SK-N-MC (cell line): ENCODE measurements at regions not wholly inside any gene's neighbourhood (a gene's known extent, or its start where the extent isn't known, plus 50 kb on each side); places are given as distances from the start of the nearest gene placed in this dataset.
"Not testable (repeated sequence)": the region's sequence is repeated elsewhere in the genome, so short reads cannot be mapped to it uniquely, and the experiment has no call there.

Experiments
- DNase-seq: peaks from one replicate; pipeline ENCODE4 v3.0.0-alpha.2; 2011; ENCODE audit warnings: low read depth, low spot score
- H3K27ac ChIP-seq: fragments of 200-600 bp; sonication (generic); 2 replicates; pipeline ENCODE4 v1.5.1; 2016; ENCODE audit warnings: mixed run types
- H3K36me3 ChIP-seq: fragments of 200-600 bp; sonication (generic); 2 replicates; pipeline ENCODE4 v1.6.1; 2017; ENCODE audit warnings: antibody characterized with exemption, low read length, mixed read lengths; ENCODE audit not compliant: insufficient read depth
- H3K4me3 ChIP-seq: fragments of 200-600 bp; sonication (generic); 2 replicates; pipeline ENCODE4 v1.5.1; 2016
- H3K9ac ChIP-seq: fragments of 200-600 bp; sonication (generic); 2 replicates; pipeline ENCODE4 v1.8.0; 2017; ENCODE audit warnings: mixed run types, mixed read lengths; ENCODE audit not compliant: insufficient read length
- H3K9me3 ChIP-seq: fragments of 200-600 bp; sonication (generic); 2 replicates; pipeline ENCODE4 v1.6.1; 2017; ENCODE audit warnings: low read depth, mild to moderate bottlenecking, antibody characterized with exemption, low read length, moderate library complexity, mixed read lengths
- EZH2 ChIP-seq: fragments of 200-600 bp; sonication (generic); IDR thresholded peaks from one replicate; pipeline ENCODE4 v1.6.1; 2017; ENCODE audit warnings: antibody characterized with exemption
- FOXP2 ChIP-seq: optimal IDR thresholded peaks from 2 replicates; pipeline ENCODE3; 2011; ENCODE audit warnings: mild to moderate bottlenecking, moderate library complexity; ENCODE audit not compliant: insufficient read depth; ENCODE audit errors: extremely low read length, control extremely low read depth
- POLR2AphosphoS5 ChIP-seq: IDR thresholded peaks from 2 replicates; pipeline ENCODE4 v1.6.1; 2012; ENCODE audit warnings: mild to moderate bottlenecking, low read depth, low read length, borderline replicate concordance

- TF ChIP-seq EZH2 (no peak), FOXP2 (no peak), POLR2AphosphoS5 (no peak)
- no peak overlapping the region for H3K4me3 ChIP-seq
- no peaks in the 10 kb centered on the region for H3K36me3 ChIP-seq
- H3K9ac ChIP-seq = no peak overlapping the region
- no peak for DNase-seq
- no peaks in the 10 kb centered on the region for H3K9me3 ChIP-seq
- no peak overlapping the region for H3K27ac ChIP-seq
Measured at GRCh38 chr4:189850239-189850856, 90.3 kb upstream of the FRG1 start.

GRCh38 chr4:189858435-189858834 lies 82.2 kb upstream of the FRG1 start:
- Histone ChIP-seq H3K36me3 (no peaks in the 10 kb centered on the region), H3K27ac (no peak overlapping the region), H3K4me3 (no peak overlapping the region), H3K9ac (no peak overlapping the region), H3K9me3 (no peaks in the 10 kb centered on the region)
- TF ChIP-seq POLR2AphosphoS5 (no peak), EZH2 (no peak), FOXP2 (no peak)
- no peak for DNase-seq

- no peak overlapping the region for H3K27ac ChIP-seq
- DNase-seq = no peak
- H3K4me3 ChIP-seq = no peak overlapping the region
- no peaks in the 10 kb centered on the region for H3K36me3 ChIP-seq
- TF ChIP-seq POLR2AphosphoS5 = no peak
- no peak for TF ChIP-seq EZH2
- TF ChIP-seq FOXP2 = no peak
- no peak overlapping the region for H3K9ac ChIP-seq
- no peaks in the 10 kb centered on the region for H3K9me3 ChIP-seq
Measured at GRCh38 chr4:189861101-189861500, 79.6 kb upstream of the FRG1 start.

- no peaks in the 10 kb centered on the region for H3K9me3 ChIP-seq
- no peak overlapping the region for H3K9ac ChIP-seq
- H3K4me3 ChIP-seq = no peak overlapping the region
- H3K27ac ChIP-seq = no peak overlapping the region
- TF ChIP-seq EZH2 = no peak
- TF ChIP-seq FOXP2 = no peak
- TF ChIP-seq POLR2AphosphoS5 = no peak
- DNase-seq = no peak
- H3K36me3 ChIP-seq = no peaks in the 10 kb centered on the region
Measured at GRCh38 chr4:189869236-189869635, 71.4 kb upstream of the FRG1 start.

- H3K4me3 ChIP-seq = no peak overlapping the region
- H3K27ac ChIP-seq = no peak overlapping the region
- H3K9ac ChIP-seq = no peak overlapping the region
- DNase-seq = no peak
- TF ChIP-seq EZH2 (no peak), FOXP2 (no peak), POLR2AphosphoS5 (no peak)
- H3K9me3 ChIP-seq = no peaks in the 10 kb centered on the region
- H3K36me3 ChIP-seq = no peaks in the 10 kb centered on the region
Measured at GRCh38 chr4:189870511-189871234, 70.0 kb upstream of the FRG1 start.

GRCh38 chr4:189874591-189874990 lies 66.1 kb upstream of the FRG1 start:
- no peak for DNase-seq
- H3K9ac ChIP-seq = no peak overlapping the region
- TF ChIP-seq POLR2AphosphoS5 = no peak
- no peak for TF ChIP-seq FOXP2
- no peak for TF ChIP-seq EZH2
- no peak overlapping the region for H3K4me3 ChIP-seq
- no peak overlapping the region for H3K27ac ChIP-seq
- no peaks in the 10 kb centered on the region for H3K36me3 ChIP-seq
- H3K9me3 ChIP-seq = no peaks in the 10 kb centered on the region

GRCh38 chr4:189881190-189881589 lies 59.5 kb upstream of the FRG1 start:
- not testable (repeated sequence) for H3K27ac ChIP-seq, H3K9me3 ChIP-seq, H3K9ac ChIP-seq, DNase-seq, H3K36me3 ChIP-seq, H3K4me3 ChIP-seq

- H3K36me3 ChIP-seq, H3K27ac ChIP-seq, H3K9ac ChIP-seq, DNase-seq, H3K9me3 ChIP-seq, H3K4me3 ChIP-seq: not testable (repeated sequence)
Measured at GRCh38 chr4:189888407-189888806, 52.3 kb upstream of the FRG1 start.
